NCI-H1436 (cell line): ENCODE measurements at regions not wholly inside any gene's neighbourhood (a gene's known extent, or its start where the extent isn't known, plus 50 kb on each side); places are given as distances from the start of the nearest gene placed in this dataset.
"Not testable (repeated sequence)": the region's sequence is repeated elsewhere in the genome, so short reads cannot be mapped to it uniquely, and the experiment has no call there.

ENCODE experiments used
- DNase-seq: peaks from one replicate; lab custom pipeline; 2025; lab: John Stamatoyannopoulos, UW

GRCh38 chr10:131363416-131363815 lies 51.9 kb upstream of the TCERG1L start:
- no peak for DNase-seq

GRCh38 chr10:131371571-131371970 lies 60.0 kb upstream of the TCERG1L start:
- no peak for DNase-seq

DNA sequence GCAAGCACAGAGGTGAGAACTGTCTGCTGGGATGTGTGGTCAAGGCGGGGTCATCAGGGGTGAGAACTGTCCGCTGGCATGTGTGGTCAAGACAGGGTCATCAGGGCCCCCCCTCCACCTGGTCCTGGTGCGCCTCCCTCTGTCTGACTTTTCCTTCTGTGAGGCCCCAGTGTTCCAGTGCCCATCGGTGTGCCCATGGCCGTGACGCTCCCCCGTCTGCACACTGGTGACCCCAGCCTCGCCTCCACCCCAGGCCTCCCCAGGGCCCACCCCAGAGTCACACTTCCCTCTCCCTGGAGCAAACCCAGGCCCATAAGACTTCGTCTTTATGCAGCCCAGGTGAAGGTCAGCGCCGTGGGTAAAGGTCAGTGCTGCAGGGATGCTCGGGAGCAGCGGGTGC lies 70.1 kb upstream of the TCERG1L start:
- no peak for DNase-seq

DNA sequence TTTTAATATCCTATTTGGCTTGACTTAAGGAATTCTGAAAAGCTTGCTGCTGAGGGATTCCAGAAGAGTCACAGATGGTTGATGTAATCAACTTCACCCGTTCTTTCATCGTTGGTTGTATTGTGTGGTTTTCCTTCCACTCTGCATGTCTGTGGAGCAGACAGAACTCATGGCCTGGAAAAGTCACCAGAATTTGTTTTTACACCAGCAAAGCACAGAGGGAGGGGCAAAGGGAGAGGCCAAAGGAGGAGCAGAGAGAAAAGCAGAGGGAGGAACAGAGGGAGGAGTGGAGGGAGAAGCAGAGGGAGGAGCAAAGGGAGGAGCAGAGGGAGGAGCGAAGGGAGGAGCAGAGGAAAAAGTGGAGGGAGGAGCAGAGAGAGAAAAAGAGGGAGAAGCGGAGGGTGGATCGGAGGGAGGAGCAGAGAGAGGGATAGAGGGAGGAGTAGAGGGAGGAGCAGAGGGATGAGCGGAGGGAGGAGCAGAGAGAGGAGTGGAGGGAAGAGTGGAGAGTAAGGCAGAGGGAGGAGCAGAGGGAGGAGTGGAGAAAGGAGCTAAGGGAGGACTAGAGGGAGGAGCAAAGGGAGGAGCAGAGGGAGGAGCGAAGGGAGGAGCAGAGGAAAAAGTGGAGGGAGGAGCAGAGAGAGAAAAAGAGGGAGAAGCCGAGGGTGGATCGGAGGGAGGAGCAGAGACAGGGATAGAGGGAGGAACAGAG lies 73.8 kb upstream of the TCERG1L start:
- DNase-seq, result not testable (repeated sequence)

- no peak for DNase-seq
These were observed 75.6 kb upstream of the TCERG1L start for GRCh38 chr10:131387018-131387529.

- DNase-seq, result no peak
These were observed 80.4 kb upstream of the TCERG1L start for GRCh38 chr10:131391936-131392335.

- DNase-seq, result no peak
These were observed 84.9 kb upstream of the TCERG1L start for GRCh38 chr10:131396121-131397050.

GRCh38 chr10:131398166-131398565 lies 86.6 kb upstream of the TCERG1L start:
- no peak for DNase-seq

GRCh38 chr10:131399981-131400380 lies 88.5 kb upstream of the TCERG1L start:
- DNase-seq, result no peak

GRCh38 chr10:131400513-131400912 lies 89.0 kb upstream of the TCERG1L start:
- DNase-seq, result no peak

DNA sequence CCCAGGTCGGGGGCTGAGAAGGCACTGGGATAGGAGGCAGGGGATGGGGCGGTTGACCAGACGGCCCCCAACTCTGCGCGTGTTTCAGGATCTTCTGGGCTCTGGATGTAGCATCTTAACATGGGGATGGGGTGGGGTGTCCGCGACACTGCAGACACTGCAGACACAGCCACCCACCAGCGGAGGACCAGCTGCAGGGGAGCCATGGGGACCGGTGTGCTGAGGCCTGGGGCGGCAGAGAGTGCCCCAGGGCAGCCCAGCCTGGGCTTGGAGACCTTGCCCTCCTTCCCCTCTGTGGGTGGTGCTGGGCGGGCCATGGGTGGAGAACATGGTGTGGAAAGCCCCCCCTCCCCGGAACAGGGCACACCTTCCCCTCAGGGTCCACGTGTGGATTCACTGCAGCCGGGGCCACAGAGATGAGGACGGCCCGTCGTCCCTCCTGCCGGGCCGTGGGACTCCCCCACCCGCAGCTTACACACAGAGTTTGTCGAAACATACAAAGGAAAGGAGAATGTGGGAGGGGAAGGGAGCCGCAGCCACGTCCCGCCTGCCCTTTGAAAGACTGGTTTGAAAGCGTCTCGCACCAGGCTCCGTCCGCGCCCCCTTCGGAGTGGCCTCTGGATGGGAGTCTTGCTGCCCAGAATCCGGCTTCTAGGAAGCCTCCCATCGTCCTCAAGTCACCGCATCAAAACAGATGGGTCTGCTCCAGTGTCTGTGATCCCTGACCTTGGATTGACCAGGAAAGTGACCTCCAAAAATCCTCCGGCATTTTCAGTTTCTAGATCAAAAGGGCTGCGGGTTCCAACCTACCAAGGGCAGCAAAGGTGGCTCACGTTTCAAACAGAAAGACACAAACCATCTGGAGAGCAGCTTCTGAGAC lies 91.5 kb upstream of the TCERG1L start:
- DNase-seq, result no peak

- no peak for DNase-seq
These were observed 92.4 kb upstream of the TCERG1L start for GRCh38 chr10:131403936-131404335.

GRCh38 chr10:131404886-131405285 lies 93.4 kb upstream of the TCERG1L start:
- no peak for DNase-seq

DNA sequence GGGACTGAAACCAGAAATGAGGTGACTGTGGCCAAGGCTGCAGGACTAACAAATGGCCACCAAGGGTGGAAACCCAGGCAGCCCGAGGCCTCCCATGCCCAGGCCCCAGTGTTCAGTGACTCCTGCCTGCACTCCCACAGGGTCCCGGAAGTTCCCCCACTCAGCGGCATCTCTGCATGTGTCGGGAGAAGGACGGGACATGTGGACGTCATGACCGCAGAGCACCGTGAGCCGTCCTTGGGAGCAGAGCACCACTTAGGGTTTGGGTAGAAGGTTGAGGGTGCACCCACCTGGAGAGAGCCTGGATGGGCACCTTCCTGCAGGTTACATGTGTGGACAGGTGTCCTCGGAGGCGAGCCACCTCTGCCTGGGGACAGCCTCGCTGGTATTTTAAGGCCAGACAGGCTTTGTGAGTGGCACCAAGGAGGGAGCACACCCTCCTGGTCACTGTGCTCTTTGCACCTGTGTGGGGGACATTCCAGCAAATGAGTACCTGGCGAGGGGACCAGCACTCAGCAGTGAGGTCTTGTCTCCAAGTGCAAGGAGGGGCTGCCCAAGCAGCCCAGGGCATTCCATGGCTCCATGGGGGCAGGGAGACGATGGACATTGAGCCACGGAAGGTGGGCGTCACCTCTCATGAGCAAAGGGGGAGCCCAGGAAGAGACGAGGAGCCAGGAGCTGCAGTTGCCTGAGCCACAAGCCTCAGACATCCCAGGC lies 95.3 kb upstream of the TCERG1L start:
- no peak for DNase-seq

DNA sequence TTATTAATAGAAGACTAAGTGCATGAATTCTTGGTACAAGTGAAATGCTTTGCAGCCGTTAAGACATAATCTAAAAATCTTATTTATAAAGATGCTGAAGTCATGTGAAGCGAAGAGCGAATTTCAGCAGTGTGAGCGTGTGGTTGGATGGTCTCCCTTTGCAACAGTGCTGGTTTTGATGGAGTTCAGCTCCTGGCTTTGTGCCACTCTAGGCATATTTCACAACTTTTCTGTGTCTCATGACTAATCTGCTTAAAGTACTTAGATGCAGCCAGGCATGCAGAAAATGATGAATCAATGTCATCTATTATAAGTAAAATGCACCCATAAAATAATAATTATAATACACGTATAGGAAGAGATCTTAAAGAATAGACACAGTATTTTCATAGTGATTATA lies 107.2 kb upstream of the TCERG1L start:
- DNase-seq, result no peak

- DNase-seq, result no peak
These were observed 108.3 kb upstream of the TCERG1L start for GRCh38 chr10:131419797-131420196.

DNA sequence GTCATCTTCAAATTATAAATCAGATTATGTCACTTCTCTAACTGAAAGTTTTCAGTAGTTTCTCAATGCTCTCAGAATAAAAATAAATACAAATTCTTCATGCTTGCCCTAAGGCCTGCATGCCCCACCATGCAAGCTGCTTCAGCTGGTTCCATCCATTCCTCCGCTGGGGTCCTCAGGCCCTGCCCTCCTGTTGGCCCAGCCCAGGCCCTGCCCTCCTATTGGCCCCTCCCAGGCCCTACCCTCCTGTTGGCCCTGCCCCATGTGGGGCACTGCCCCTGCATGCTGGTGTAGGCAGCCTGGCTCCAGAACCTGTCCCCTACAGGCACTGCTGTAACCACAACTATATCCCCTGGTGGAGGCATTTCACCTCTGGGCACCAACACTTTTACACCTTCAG lies 109.3 kb upstream of the TCERG1L start:
- no peak for DNase-seq

DNA sequence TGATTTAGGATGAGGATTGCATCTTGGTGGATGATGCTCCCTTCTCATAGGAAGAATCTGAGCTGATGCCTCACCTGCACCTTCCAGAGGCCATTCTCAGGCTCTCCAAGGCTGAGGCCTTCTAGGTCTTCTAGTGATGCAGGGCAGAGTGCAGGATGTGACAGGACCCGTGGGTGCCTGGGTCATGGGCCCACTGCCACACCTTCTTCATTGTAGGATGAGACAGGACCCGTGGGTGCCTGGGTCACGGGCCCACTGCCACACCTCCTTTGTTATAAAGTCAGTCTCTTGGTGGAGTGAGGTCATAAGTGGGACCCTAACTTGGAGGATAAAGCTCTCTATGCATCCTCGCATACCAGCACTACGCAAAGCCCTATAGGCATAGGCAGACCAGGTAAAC lies 109.9 kb upstream of the TCERG1L start:
- no peak for DNase-seq

DNA sequence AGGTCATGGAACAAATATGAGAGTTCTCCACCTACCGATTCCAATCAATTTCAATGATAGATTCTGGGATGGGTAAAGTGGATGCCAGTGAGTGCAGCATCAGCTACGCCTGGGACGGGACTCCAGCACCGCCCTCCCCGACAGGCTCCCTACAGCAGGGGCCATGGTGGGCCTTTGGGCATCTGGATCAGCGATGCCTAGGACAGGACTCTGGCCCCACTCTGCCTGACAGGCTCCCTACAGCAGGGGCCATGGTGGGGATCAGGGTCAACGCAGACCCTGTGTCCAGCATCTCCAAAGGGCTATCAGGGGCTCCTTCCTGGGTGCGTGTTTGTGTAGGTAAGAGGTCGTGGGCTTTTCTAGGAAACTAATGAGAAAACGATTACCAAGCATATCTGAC lies 111.2 kb upstream of the TCERG1L start:
- no peak for DNase-seq

DNA sequence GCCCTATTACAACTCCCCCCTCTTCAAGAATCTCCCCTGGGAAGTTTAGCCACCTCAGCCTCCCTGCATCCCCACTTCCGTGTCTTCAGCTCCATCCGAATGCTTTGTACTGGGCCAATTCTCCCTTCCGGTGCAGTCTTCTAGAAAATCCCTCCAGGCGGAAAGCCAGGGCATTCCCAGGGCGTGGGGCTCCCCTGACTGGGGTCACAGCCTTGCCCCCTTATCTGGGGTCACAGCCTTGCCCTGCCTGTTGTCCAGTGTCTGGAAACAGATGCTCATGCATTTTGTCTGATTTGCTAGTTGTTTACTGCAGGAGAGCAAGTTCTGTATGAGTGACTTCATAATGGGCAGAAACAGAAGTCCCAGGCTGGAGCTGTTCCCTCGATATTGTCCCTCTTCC lies 112.5 kb upstream of the TCERG1L start:
- no peak for DNase-seq

DNA sequence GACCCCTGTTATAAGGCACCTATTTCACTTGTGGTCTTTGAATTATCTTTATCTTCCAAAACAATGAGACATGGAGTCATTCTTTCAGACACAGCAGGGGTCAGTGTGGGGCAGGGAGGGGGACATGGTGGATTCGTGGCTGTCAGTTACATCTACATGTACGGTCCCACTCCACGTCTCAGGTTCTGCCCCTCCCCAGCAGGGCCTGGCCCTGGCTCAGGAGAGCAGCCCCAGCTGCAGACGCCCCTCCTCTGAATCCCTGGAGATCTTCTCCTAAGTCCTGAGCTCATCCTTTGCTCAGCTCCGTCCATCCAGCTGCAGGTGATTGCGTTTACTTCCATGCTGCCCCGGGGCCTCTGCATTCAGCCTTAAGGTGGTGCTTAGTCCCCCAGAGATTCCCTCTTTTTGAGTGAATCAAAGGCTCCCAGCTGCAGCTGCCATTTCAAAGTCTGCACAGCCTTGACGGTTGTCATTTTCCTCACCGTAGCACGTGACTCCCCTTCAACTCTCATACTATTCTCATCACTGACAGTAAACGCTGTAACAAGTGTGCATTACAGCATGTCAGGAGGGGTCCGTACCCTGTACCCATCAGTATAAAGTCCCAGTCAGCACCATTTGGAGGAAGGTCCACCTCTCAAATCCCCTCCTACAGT lies 113.4 kb upstream of the TCERG1L start:
- DNase-seq, result peak; percentile 15
